SW 1271 (cell line): ENCODE measurements at regions not wholly inside any gene's neighbourhood (a gene's known extent, or its start where the extent isn't known, plus 50 kb on each side); places are given as distances from the start of the nearest gene placed in this dataset.
A peak's percentile ranks its signal among the peaks of the same experiment; 100 is the strongest.
"Not testable (repeated sequence)": the region's sequence is repeated elsewhere in the genome, so short reads cannot be mapped to it uniquely, and the experiment has no call there.

ENCODE experiments used
- DNase-seq, 2 experiments: peaks; one replicate each; lab custom pipeline; 2025; lab: John Stamatoyannopoulos, UW

DNA sequence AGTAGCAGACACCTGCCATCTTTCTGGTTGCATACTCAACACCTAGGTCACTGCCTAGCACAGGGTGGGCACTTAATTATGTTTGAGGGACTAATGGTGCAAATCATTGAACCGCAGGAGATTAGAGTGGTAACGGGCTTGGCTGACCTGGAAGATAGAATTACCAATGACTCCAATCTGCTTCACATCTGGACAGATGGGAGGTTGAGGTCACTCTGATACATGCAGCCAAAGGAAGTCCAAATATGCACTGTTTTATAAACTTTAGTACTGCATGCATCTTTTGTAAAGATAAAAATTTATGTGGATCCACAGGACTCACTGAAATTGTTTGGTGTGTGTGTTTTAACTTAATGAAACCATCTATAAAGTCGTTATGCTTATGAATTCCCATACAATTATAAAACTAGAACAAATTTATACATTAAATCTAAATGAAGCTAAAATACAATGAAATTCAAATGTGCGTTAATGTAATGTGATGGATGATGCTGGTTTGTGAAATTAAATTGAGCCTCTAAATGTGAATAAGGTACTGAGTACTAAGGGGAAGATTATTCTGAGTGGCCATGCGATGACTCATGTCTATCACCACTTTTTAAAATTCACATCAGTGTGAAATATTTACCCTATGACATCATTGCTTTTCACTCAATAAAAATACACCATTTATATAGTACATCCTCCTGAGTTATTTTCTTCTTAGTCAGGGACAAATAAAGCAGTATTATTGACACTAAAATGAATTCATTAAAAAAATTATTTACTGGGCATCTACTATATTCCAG, 224.7 kb upstream of the FAM78B start:
- DNase-seq: no peak

DNA sequence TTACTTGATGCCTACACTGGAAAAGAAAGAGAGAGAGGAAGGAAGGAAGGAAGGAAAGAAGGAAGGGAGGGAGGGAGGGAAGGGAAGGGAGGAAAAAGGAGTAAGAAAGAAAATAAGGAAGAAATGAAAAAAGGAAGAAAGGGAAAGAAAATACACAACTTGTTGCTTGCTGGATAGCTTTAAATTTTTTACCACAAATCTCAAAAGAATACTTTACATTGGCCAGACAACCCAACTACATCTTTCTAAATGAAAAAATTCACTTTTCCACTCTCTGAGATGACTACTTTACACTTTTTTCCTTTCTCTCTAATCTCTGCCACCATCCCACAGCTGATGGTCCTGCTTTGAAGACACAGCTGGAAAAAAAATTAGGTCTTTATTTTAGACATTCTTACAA, 228.9 kb upstream of the FAM78B start:
- DNase-seq: no peak

DNA sequence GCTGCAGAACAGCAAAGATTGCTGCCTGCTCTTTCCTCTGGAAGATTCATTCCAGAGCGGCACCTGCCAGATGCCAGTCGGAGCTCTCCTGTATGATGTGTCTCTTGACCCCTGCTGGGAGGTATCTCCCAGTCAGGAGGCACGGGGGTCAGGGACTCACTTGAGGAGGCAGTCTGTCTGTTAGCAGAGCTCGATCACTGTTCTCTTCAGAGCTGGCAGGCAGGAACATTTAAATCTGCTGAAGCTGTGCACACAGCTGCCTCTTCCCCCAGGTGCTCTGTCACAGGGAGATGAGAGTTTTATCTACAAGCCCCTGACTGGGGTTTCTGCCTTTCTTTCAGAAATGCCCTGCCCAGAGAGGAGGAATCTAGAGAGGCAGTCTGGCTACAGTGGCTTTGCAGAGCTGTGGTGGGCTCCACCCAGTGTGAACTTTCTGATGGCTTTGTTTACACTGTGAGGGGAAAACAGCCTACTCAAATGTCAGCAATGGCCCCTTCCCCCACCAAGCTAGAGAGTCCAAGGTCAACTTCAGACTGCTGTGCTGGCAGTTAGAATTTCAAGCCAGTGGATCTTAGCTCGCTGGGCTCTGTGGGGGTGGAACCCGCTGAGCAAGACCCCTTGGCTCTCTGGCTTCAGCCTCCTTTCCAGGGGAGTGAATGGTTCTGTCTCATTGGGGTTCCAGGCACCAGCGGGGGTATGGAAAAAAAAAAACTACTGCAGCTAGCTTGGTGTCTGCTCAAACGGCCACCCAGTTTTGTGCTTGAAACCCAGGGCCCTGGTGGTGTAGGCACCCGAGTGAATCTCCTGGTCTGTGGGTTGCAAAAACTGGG, 242.7 kb upstream of the FAM78B start:
- not testable (repeated sequence) for DNase-seq

GRCh38 chr1:166410083-166410385, 243.2 kb upstream of the FAM78B start:
- no peak for DNase-seq

DNA sequence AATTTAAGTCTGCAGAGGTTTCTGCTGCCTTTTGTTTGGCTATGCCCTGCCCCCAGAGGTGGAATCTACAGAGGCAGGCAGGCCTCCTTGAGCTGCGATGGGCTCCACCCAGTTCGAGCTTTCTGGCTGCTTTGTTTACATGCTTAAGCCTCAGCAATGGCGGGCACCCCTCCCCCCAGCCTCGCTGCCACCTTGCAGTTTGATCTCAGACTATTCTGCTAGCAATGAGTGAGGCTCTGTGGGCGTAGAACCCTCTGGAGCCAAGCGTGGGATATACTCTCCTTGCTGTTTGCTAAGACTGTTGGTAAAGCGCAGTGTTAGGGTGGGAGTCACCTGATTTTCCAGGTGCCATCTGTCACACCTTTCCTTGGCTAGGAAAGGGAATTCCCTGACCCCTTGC, 250.0 kb upstream of the FAM78B start:
- DNase-seq: not testable (repeated sequence)

GRCh38 chr1:166418344-166418933, 251.6 kb upstream of the FAM78B start:
- no peak for DNase-seq

DNA sequence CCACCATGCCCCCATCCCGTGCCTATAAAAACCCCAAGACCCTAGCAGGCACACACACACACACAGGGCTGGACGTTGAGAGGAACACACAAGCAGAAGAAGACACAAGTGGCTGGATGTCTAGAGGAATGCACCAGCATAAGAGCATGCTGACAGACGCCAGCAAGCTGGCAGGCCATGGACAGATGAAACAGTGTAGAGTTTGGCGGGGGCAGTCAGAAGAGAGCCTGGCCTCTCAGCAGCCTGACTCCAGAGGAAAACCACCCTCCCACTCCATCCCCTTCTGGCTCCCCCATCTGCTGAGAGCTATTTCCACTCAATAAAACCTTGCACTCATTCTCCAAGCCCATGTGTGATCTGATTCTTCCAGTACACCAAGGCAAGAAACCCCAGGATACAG, 255.8 kb upstream of the FAM78B start:
- DNase-seq: not testable (repeated sequence)

DNA sequence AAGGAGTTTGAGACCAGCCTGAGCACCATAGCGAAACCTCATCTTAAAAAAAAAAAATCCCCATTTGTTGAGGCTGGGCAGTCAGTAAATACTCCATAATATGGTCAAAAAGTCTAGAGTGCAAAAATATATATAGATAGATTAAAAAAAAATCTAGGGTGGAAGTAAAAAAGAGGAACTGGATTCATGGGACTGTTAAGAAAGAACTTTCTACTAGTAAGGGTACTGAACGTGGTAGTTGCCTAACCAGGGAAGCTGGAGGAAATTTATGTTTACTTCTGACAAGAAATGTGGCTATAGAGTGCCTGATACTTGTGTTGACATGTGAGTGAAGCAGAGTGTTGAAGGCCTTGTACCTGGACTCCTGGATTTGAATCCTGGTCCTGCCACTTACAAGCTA, 265.9 kb upstream of the FAM78B start:
- no peak for DNase-seq

GRCh38 chr1:166433404-166434304, 266.9 kb upstream of the FAM78B start:
- DNase-seq: peak in 1 of 2 experiments; percentile 4

- no peak for DNase-seq
Measured at GRCh38 chr1:166457700-166458099, 290.9 kb upstream of the FAM78B start.

DNA sequence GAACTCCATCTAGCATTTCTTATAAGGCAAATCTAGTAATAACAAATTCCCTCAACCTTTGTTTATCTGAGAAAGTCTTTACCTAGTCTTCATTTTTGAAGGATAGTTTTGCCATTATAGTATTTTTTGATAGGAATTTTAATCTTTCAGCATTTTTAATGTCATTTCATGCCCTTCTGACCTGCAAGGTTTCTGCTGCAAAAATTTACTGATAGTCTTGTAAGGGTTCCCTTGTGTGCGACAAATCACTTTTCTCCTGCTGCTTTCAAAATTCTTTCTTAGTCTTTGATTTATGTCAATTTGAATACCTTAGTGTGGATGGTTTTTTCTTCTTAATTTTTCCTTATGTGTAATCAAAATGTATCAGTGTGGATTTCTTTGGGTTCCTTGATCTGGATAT, 297.5 kb upstream of the FAM78B start:
- DNase-seq: no peak

DNA sequence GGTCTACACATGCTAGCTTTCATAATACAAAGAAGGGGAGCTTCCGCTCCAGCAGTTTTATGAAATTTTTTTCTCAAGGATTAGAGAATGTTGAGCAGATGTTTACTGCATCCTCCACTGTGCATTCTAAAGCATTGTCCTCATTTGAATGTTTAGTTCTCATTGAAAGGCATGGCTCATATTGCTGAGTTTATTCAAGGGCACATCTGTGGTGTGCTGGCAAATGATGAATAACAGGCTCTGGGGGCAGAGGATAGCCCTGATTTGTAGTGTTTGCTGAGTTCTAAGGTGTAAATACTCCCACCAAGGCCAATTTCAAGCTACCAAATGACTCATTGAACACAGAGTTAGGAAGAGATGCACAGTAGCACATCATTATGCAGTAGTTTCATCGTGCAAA, 303.2 kb upstream of the FAM78B start:
- DNase-seq: no peak

- DNase-seq: no peak
Measured at GRCh38 chr1:166470441-166470840, 303.6 kb upstream of the FAM78B start.

DNA sequence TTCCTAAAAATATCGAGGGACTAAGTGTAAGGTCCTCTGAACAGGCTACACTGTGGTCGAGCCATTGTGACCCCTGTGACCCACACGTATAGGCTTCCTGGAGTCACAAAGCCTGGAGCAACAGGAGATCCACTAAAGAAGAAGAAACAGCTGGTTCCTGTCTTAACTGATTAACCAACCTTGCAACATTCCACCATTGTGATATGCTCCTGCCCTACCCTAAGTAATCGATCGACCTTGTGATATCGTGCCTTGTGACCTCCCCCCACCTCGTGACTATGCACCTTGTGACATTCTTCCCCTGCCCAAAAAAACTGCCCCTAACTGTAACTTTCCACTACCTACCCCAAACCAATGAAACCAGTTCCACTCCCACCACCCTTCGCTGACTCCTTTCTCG, 304.6 kb upstream of the FAM78B start:
- DNase-seq: no peak

DNA sequence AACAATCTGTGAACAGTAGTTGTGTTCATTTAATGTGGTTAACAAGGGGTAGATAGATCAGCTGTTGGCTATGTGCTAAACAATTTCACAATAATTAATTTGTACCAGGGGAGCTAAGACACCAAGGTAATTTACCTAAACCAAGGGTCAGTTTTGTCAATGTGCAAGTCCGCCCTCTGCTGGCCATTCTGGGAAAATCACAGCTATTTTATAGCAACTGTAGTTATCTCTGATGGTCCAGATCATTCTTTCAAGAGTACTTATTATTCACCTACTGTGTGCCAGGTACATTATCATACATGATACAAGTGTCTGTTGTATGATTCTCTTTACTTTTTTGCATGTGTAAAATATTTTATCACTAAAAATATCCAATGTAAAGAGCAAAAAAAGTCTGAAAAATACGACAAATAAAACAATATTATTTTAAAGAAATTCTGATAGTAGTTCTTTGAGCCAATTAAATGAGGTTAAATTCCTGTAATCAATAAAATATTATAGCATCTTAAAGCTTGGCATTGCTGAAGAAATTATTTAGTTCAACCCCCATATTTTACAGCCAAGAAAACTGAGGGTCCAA, 312.3 kb upstream of the FAM78B start:
- DNase-seq: peak in 1 of 2 experiments; percentile 11

DNA sequence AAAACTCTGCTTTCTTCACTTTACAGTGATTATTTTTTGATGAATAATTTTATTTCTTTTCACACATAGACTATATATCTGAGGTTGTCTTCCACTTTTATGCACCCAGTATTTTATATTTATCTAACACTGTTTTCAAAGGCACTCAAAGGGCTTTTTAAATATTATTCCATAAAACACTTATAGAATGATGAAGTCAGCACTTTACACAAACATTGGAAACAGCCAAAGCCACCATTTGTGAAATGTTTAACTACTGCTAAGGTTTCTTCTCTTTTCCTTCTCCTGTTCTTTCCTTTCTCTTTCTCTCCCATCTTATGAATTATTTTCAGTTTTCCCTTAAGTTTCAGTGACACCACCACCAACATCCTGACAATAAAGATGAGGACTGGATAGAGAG, 317.7 kb upstream of the FAM78B start:
- no peak for DNase-seq

DNA sequence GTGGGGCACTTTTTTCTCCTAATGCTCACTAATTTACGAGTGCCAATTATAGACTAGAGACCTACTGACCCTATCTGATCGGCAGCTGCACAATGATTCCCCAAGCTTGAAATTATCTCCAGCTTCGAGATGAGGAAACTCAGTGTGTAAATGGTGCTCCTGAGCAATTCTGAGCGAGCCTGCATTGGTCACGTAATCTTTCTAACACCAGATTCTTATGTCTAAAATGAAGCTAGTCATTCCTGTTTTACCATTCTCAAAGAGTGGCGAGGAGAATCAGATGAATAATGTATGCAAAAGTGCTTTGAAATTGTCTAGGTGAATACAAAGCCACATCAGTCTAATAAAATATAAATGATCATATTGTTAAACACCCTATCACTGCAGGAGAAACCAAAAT, 318.1 kb upstream of the FAM78B start:
- DNase-seq: no peak

- no peak for DNase-seq
Measured at GRCh38 chr1:166485620-166486019, 318.8 kb upstream of the FAM78B start.

GRCh38 chr1:166488327-166488726, 321.5 kb upstream of the FAM78B start:
- no peak for DNase-seq

- DNase-seq: no peak
Measured at GRCh38 chr1:166489356-166489669, 322.5 kb upstream of the FAM78B start.

DNA sequence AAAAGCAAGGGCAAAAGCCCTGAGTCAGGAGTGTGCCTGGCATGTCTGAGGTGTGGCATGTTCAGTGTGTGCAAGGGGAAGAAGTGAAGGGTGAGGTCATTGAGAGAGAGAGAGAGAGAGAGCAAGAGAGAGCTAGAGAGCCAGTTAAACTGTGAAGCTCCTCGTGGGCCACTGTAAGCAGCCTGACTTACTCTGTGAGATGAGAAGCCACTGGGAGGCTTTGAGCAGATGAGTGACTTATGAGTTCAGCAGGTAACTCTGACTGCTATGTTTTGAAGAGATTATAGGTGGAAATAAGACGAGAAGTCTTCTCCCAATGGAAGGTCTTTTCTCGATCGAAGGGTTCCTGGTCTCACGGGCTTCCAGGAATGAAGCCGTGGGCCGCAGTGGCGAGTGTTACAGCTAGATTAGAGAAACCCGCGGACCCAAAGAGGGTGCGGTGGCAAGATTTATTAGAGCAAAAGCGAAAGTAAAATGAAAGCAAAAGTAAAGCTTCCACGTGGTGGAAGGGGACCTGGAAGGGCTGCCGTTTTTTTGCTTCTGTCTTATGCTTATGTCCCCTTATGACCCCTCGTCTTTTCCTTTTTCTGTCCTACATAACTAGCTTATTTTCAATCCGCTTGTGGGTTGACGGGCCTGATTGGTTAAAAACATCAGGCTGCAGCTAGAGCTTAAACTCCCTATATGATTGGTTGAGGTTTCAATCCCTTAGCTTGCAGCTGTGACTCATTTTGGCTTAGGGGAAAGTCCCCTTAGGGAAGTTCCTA, 323.1 kb upstream of the FAM78B start:
- DNase-seq: no peak
